Esophagus squamous epithelium (tissue), 4 donors: ENCODE measurements at regions not wholly inside any gene's neighbourhood (a gene's known extent, or its start where the extent isn't known, plus 50 kb on each side); places are given as distances from the start of the nearest gene placed in this dataset.

Source experiments
- CTCF ChIP-seq, 6 experiments: fragments of 450-650 bp in 4 of 6; fragments of 200-600 bp in 2 of 6; sonication (generic) in 2 of 6; IDR thresholded peaks; one replicate each; pipeline ENCODE4 v1.5.1; 2016 to 2019; ENCODE audit warnings: antibody characterized with exemption in 6 of 6, mild to moderate bottlenecking in 4 of 6, moderate library complexity in 4 of 6
- POLR2A ChIP-seq, 4 donors: fragments of 450-650 bp; IDR thresholded peaks; one replicate each; pipeline ENCODE4 v1.6.1; 2017; ENCODE audit warnings: antibody characterized with exemption in 4 of 4, mild to moderate bottlenecking in 4 of 4, moderate library complexity in 3 of 4

GRCh38 chr17:79330696-79331095 lies 256.1 kb downstream of the ENGASE start:
- no peak for TF ChIP-seq CTCF (IDR thresholded peaks at IDR 0.05)
- no peak for TF ChIP-seq POLR2A (IDR thresholded peaks at IDR 0.05)
